DMS53 treated with DMSO at 0.1 percent for 48 hours (cell line): ENCODE measurements at regions not wholly inside any gene's neighbourhood (a gene's known extent, or its start where the extent isn't known, plus 50 kb on each side); places are given as distances from the start of the nearest gene placed in this dataset.

Source experiments
- DNase-seq: peaks from one replicate; lab custom pipeline; 2025; ENCODE audit not compliant: unreplicated experiment; lab: John Stamatoyannopoulos, UW

- no peak for DNase-seq
Observed at GRCh38 chr14:66152302-66152701, 333.9 kb upstream of the CCDC196 start.

GRCh38 chr14:66152747-66153146 lies 333.4 kb upstream of the CCDC196 start:
- no peak for DNase-seq

- DNase-seq = no peak
Observed at GRCh38 chr14:66163023-66163422, 323.1 kb upstream of the CCDC196 start.

- DNase-seq = no peak
Observed at GRCh38 chr14:66165337-66165736, 320.8 kb upstream of the CCDC196 start.

GRCh38 chr14:66174453-66174891 lies 311.7 kb upstream of the CCDC196 start:
- no peak for DNase-seq

GRCh38 chr14:66177935-66178334 lies 308.2 kb upstream of the CCDC196 start:
- no peak for DNase-seq

GRCh38 chr14:66196670-66197069 lies 289.5 kb upstream of the CCDC196 start:
- no peak for DNase-seq

- no peak for DNase-seq
Observed at GRCh38 chr14:66197276-66197675, 288.9 kb upstream of the CCDC196 start.

- no peak for DNase-seq
Observed at GRCh38 chr14:66206554-66206953, 279.6 kb upstream of the CCDC196 start.

GRCh38 chr14:66216763-66217162 lies 269.4 kb upstream of the CCDC196 start:
- DNase-seq = no peak

GRCh38 chr14:66219886-66220285 lies 266.3 kb upstream of the CCDC196 start:
- no peak for DNase-seq

GRCh38 chr14:66224492-66225178 lies 261.5 kb upstream of the CCDC196 start:
- no peak for DNase-seq

GRCh38 chr14:66225337-66225736 lies 260.8 kb upstream of the CCDC196 start:
- DNase-seq = no peak

GRCh38 chr14:66228267-66228970 lies 257.8 kb upstream of the CCDC196 start:
- no peak for DNase-seq

GRCh38 chr14:66231820-66232219 lies 254.4 kb upstream of the CCDC196 start:
- no peak for DNase-seq

GRCh38 chr14:66233591-66233990 lies 252.6 kb upstream of the CCDC196 start:
- no peak for DNase-seq

- no peak for DNase-seq
Observed at GRCh38 chr14:66234411-66234810, 251.8 kb upstream of the CCDC196 start.

- DNase-seq = no peak
Observed at GRCh38 chr14:66237741-66238140, 248.4 kb upstream of the CCDC196 start.

- no peak for DNase-seq
Observed at GRCh38 chr14:66238969-66239368, 247.2 kb upstream of the CCDC196 start.

- no peak for DNase-seq
Observed at GRCh38 chr14:66239589-66239988, 246.6 kb upstream of the CCDC196 start.

GRCh38 chr14:66240105-66240504 lies 246.1 kb upstream of the CCDC196 start:
- DNase-seq = no peak

- no peak for DNase-seq
Observed at GRCh38 chr14:66242001-66242400, 244.2 kb upstream of the CCDC196 start.

GRCh38 chr14:66244834-66245233 lies 241.3 kb upstream of the CCDC196 start:
- no peak for DNase-seq
